K562 (cell line): ENCODE measurements at regions not wholly inside any gene's neighbourhood (a gene's known extent, or its start where the extent isn't known, plus 50 kb on each side); places are given as distances from the start of the nearest gene placed in this dataset.
A peak's percentile ranks its signal among the peaks of the same experiment; 100 is the strongest.

Experiments
- BRD9 ChIP-seq: fragments of 450-650 bp; IDR thresholded peaks from 2 replicates; pipeline ENCODE4 v1.6.1; 2018; ENCODE audit warnings: low read depth; ENCODE audit not compliant: partially characterized antibody
- CXXC5 ChIP-seq: fragments of 250-450 bp; sonication (Bioruptor Pico); IDR thresholded peaks from 2 replicates; pipeline ENCODE4 v1.8.0; 2022; ENCODE audit warnings: inconsistent platforms, mild to moderate bottlenecking, moderate library complexity
- DDX20 ChIP-seq: fragments of 450-650 bp; IDR thresholded peaks from 2 replicates; pipeline ENCODE4 v1.6.1; 2016; ENCODE audit warnings: missing genetic modification characterization, low read depth, mild to moderate bottlenecking, missing compliant biosample characterization, moderate library complexity
- ETV1 ChIP-seq: fragments of 450-650 bp; conservative IDR thresholded peaks from 2 replicates; pipeline ENCODE4 v1.6.1; 2016; ENCODE audit warnings: missing genetic modification characterization, control low read depth, low read depth, missing compliant biosample characterization
- MAZ ChIP-seq, 2 experiments: fragments of 450-650 bp in 1 of 2; sonication (generic) in 1 of 2; formaldehyde crosslinking; IDR thresholded peaks in 1 of 2; conservative IDR thresholded peaks in 1 of 2; 2 replicates each; pipeline versions ENCODE4 v1.4.0 to v1.5.0; 2020; ENCODE audit warnings: mild to moderate bottlenecking in 1 of 2, missing genetic modification reagents in 1 of 2
- MIER1 ChIP-seq: fragments of 450-650 bp; IDR thresholded peaks from 2 replicates; pipeline ENCODE4 v1.6.1; 2016; ENCODE audit warnings: antibody characterized with exemption, mild to moderate bottlenecking, low read depth
- NCOA6 ChIP-seq: fragments of 450-650 bp; IDR thresholded peaks from 2 replicates; pipeline ENCODE4 v1.6.1; 2017; ENCODE audit warnings: mild to moderate bottlenecking
- NR3C1 ChIP-seq: sonication (generic); formaldehyde crosslinking; IDR thresholded peaks from 2 replicates; pipeline ENCODE4 v1.8.1; 2022; ENCODE audit warnings: missing genetic modification reagents
- NR4A1 ChIP-seq, 2 experiments: fragments of 250-450 bp in 1 of 2; fragments of 450-650 bp in 1 of 2; sonication (Bioruptor Pico) in 1 of 2; IDR thresholded peaks; 2 replicates each; pipeline versions ENCODE4 v1.4.0 to v1.6.1; 2016 to 2020; ENCODE audit warnings: mild to moderate bottlenecking in 2 of 2, missing compliant biosample characterization in 1 of 2, missing genetic modification characterization in 1 of 2, moderate library complexity in 1 of 2
- PHF21A ChIP-seq: fragments of 450-650 bp; IDR thresholded peaks from 2 replicates; pipeline ENCODE4 v1.6.1; 2017; ENCODE audit warnings: low read depth, borderline replicate concordance
- PRMT5 ChIP-seq: sonication (generic); formaldehyde crosslinking; IDR thresholded peaks from 2 replicates; pipeline ENCODE4 v1.5.0; 2020; ENCODE audit warnings: missing genetic modification reagents
- SAP30 ChIP-seq: fragments of 200-600 bp; sonication (generic); IDR thresholded peaks from 2 replicates; pipeline ENCODE4 v1.6.1; 2012; ENCODE audit warnings: borderline replicate concordance, low read depth, mild to moderate bottlenecking, moderate library complexity, low read length, control low read depth, inconsistent platforms; ENCODE audit not compliant: insufficient read depth, poor library complexity, severe bottlenecking
- SREBF1 ChIP-seq: fragments of 150-350 bp; IDR thresholded peaks from 2 replicates; pipeline ENCODE4 v1.6.1; 2014; ENCODE audit warnings: antibody characterized with exemption, low read depth, low read length, borderline replicate concordance
- ZNF445 ChIP-seq: fragments of 250-450 bp; sonication (Bioruptor Pico); IDR thresholded peaks from 2 replicates; pipeline ENCODE4 v1.4.0; 2020; ENCODE audit warnings: low read depth, mild to moderate bottlenecking, moderate library complexity
- TF ChIP-seq, protein P1 (sequence below): IDR thresholded peaks from 2 replicates; pipeline ENCODE4 v1.6.1; 2016; ENCODE audit warnings: missing genetic modification characterization, missing compliant biosample characterization
- TF ChIP-seq, protein P2 (sequence below): fragments of 450-650 bp; IDR thresholded peaks from 2 replicates; pipeline ENCODE4 v1.7.1; 2018; ENCODE audit warnings: mild to moderate bottlenecking, low read depth; ENCODE audit not compliant: partially characterized antibody
- TF ChIP-seq, protein P3 (sequence below): fragments of 450-650 bp; formaldehyde crosslinking; IDR thresholded peaks from 2 replicates; pipeline ENCODE4 v1.4.0; 2022; ENCODE audit warnings: mild to moderate bottlenecking, moderate library complexity
- TF ChIP-seq, protein P4 (sequence below): fragments of 450-650 bp; IDR thresholded peaks from 2 replicates; pipeline ENCODE4 v1.6.1; 2016; ENCODE audit warnings: antibody characterized with exemption
- TF ChIP-seq, protein P5 (sequence below): sonication (generic); formaldehyde crosslinking; IDR thresholded peaks from 2 replicates; pipeline ENCODE4 v1.8.0; 2022; ENCODE audit warnings: mild to moderate bottlenecking, missing genetic modification reagents

DNA sequence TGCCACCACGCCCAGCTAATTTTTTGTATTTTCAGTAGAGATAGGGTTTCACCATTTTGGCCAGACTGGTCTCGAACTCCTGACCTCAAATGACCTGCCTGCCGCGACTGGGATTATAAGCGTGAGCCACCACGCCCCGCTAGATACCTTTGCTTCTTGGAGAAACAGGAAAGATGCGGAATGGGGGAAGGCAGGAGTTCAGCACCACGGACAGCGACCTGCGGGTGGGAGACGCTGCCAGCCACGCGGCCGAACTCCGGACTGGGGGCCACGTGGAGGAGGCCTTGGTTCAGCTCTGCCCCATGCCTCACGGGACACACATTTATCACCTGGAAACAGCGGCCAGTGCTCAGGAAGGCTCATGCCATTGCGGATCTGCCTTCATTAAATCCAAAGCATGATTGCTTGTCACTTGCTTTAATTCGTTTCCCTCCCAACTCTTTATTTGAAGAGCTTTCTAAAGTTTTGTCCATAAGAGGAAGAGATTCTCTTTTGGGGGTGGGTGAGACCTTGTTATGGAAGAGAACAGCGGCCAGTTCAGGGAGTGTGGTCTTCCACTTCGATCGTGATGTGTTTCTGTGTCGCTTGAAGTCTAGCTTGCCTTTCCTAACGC lies 219.9 kb downstream of the ENGASE start (continued):
- TF ChIP-seq SREBF1 (no peak), ETV1 (0 out of 2 replicates have a peak, but pooled peaks have one; percentile 28), CXXC5 (CRISPR knock-in tag) (peak; percentile 44; the same call in 1 of the 2 replicates), ZNF445 (no peak), DDX20 (no peak), MAZ (CRISPR knock-in tag; conservative IDR thresholded peaks at IDR 0.05 in 1 of 2, IDR thresholded peaks at IDR 0.05 in 1 of 2) (peak in 1 of 2 experiments; percentile 85; a peak in 2 of 4 replicates), MIER1 (peak; percentile 96), NCOA6 (0 out of 2 replicates have a peak, but pooled peaks have one; percentile 26), PHF21A (no peak), PRMT5 (peak; percentile 74; the same call in 1 of the 2 replicates), SAP30 (peak; percentile 91), NR3C1 (CRISPR knock-in tag) (peak; percentile 62; the same call in 1 of the 2 replicates), NR4A1 (CRISPR knock-in tag; IDR thresholded peaks at IDR 0.05) (no peak), NR4A1 (tag; IDR thresholded peaks at IDR 0.05) (no peak), BRD9 (no peak)
- TF ChIP-seq, protein P1, sequence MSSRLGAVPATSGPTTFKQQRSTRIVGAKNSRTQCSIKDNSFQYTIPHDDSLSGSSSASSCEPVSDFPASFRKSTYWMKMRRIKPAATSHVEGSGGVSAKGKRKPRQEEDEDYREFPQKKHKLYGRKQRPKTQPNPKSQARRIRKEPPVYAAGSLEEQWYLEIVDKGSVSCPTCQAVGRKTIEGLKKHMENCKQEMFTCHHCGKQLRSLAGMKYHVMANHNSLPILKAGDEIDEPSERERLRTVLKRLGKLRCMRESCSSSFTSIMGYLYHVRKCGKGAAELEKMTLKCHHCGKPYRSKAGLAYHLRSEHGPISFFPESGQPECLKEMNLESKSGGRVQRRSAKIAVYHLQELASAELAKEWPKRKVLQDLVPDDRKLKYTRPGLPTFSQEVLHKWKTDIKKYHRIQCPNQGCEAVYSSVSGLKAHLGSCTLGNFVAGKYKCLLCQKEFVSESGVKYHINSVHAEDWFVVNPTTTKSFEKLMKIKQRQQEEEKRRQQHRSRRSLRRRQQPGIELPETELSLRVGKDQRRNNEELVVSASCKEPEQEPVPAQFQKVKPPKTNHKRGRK (tag) = no peak
- TF ChIP-seq, protein P2, sequence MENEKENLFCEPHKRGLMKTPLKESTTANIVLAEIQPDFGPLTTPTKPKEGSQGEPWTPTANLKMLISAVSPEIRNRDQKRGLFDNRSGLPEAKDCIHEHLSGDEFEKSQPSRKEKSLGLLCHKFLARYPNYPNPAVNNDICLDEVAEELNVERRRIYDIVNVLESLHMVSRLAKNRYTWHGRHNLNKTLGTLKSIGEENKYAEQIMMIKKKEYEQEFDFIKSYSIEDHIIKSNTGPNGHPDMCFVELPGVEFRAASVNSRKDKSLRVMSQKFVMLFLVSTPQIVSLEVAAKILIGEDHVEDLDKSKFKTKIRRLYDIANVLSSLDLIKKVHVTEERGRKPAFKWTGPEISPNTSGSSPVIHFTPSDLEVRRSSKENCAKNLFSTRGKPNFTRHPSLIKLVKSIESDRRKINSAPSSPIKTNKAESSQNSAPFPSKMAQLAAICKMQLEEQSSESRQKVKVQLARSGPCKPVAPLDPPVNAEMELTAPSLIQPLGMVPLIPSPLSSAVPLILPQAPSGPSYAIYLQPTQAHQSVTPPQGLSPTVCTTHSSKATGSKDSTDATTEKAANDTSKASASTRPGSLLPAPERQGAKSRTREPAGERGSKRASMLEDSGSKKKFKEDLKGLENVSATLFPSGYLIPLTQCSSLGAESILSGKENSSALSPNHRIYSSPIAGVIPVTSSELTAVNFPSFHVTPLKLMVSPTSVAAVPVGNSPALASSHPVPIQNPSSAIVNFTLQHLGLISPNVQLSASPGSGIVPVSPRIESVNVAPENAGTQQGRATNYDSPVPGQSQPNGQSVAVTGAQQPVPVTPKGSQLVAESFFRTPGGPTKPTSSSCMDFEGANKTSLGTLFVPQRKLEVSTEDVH = no peak
- TF ChIP-seq, protein P3, sequence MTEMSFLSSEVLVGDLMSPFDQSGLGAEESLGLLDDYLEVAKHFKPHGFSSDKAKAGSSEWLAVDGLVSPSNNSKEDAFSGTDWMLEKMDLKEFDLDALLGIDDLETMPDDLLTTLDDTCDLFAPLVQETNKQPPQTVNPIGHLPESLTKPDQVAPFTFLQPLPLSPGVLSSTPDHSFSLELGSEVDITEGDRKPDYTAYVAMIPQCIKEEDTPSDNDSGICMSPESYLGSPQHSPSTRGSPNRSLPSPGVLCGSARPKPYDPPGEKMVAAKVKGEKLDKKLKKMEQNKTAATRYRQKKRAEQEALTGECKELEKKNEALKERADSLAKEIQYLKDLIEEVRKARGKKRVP (CRISPR knock-in tag) = no peak
- TF ChIP-seq, protein P4, sequence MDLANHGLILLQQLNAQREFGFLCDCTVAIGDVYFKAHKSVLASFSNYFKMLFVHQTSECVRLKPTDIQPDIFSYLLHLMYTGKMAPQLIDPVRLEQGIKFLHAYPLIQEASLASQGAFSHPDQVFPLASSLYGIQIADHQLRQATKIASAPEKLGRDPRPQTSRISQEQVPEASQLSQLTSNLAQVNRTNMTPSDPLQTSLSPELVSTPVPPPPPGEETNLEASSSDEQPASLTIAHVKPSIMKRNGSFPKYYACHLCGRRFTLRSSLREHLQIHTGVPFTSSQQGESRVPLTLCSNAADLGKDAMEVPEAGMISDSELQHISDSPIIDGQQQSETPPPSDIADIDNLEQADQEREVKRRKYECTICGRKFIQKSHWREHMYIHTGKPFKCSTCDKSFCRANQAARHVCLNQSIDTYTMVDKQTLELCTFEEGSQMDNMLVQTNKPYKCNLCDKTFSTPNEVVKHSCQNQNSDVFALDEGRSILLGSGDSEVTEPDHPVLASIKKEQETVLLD = no peak
- TF ChIP-seq, protein P5, sequence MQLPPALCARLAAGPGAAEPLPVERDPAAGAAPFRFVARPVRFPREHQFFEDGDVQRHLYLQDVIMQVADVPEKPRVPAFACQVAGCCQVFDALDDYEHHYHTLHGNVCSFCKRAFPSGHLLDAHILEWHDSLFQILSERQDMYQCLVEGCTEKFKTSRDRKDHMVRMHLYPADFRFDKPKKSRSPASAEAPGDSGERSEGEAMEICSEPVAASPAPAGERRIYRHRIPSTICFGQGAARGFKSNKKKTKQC (CRISPR knock-in tag) = peak; percentile 94
